CD4-positive, alpha-beta memory T cell (primary cell): ENCODE measurements at regions not wholly inside any gene's neighbourhood (a gene's known extent, or its start where the extent isn't known, plus 50 kb on each side); places are given as distances from the start of the nearest gene placed in this dataset.

Experiments
- CTCF ChIA-PET: fragments of 350-600 bp; sonication (Branson Sonifier 250); formaldehyde crosslinking; loops from one replicate; lab custom pipeline; 2021; ENCODE audit warnings: inconsistent platforms; ENCODE audit not compliant: partially characterized antibody; lab: Charles Lee
- POLR2A ChIA-PET: fragments of 350-600 bp; sonication (Branson Sonifier 250); formaldehyde crosslinking; loops from one replicate; lab custom pipeline; 2021; ENCODE audit not compliant: partially characterized antibody; lab: Charles Lee
- DNase-seq, 5 donors: peaks; one replicate each; pipeline versions ENCODE4 v3.0.0 to v3.0.0-alpha.2; 2020 to 2022; ENCODE audit warnings: mixed read lengths in 1 of 5
- H3K27ac ChIP-seq: one replicate; pipeline ENCODE4 v1.7.0; 2013; ENCODE audit warnings: low read depth, low read length
- H3K27me3 ChIP-seq: 2 replicates; pipeline ENCODE4 v1.7.0; 2013; ENCODE audit warnings: mild to moderate bottlenecking, low read length, moderate library complexity; ENCODE audit not compliant: insufficient read depth
- H3K36me3 ChIP-seq: 2 replicates; pipeline ENCODE4 v1.7.0; 2013; ENCODE audit warnings: mild to moderate bottlenecking, low read length, moderate library complexity; ENCODE audit not compliant: insufficient read depth
- H3K4me1 ChIP-seq: 2 replicates; pipeline ENCODE4 v1.7.0; 2013; ENCODE audit warnings: mild to moderate bottlenecking, low read length, moderate library complexity; ENCODE audit not compliant: insufficient read depth
- H3K4me3 ChIP-seq, 2 donors: one replicate each; pipeline ENCODE4 v1.7.0; 2013; ENCODE audit warnings: low read length in 2 of 2, mild to moderate bottlenecking in 1 of 2
- H3K9me3 ChIP-seq, 2 donors: one replicate each; pipeline ENCODE4 v1.7.0; 2013; ENCODE audit warnings: low read length in 2 of 2, control low read depth in 1 of 2; ENCODE audit not compliant: control insufficient read depth in 1 of 2
- H3K27ac Mint-ChIP-seq, 7 donors: one replicate each; pipeline ENCODE4 v1.8.0; 2020 to 2021; ENCODE audit warnings: mixed read lengths in 7 of 7, mild to moderate bottlenecking in 6 of 7, inconsistent platforms in 3 of 7, moderate library complexity in 3 of 7
- H3K27me3 Mint-ChIP-seq, 2 donors: one replicate each; pipeline ENCODE4 v1.8.0; 2020 to 2021; ENCODE audit warnings: mixed read lengths in 2 of 2
- H3K36me3 Mint-ChIP-seq, 2 donors: one replicate each; pipeline ENCODE4 v1.8.0; 2020 to 2021; ENCODE audit warnings: mixed read lengths in 2 of 2, inconsistent platforms in 1 of 2, mild to moderate bottlenecking in 1 of 2
- H3K4me1 Mint-ChIP-seq, 4 donors: one replicate each; pipeline ENCODE4 v1.8.0; 2020 to 2021; ENCODE audit warnings: mixed read lengths in 4 of 4, mild to moderate bottlenecking in 1 of 4
- H3K4me3 Mint-ChIP-seq, 8 donors: one replicate each; pipeline ENCODE4 v1.8.0; 2020 to 2021; ENCODE audit warnings: mixed read lengths in 8 of 8, mild to moderate bottlenecking in 7 of 8, moderate library complexity in 6 of 8, inconsistent platforms in 3 of 8
- H3K9me3 Mint-ChIP-seq, 8 donors: one replicate each; pipeline ENCODE4 v1.8.0; 2020 to 2021; ENCODE audit warnings: mixed read lengths in 8 of 8, mild to moderate bottlenecking in 5 of 8, inconsistent platforms in 3 of 8, moderate library complexity in 1 of 8
- intact Hi-C: fragments of 100-400 bp; cut with micrococcal nuclease; formaldehyde crosslinking; loops from one replicate; pipeline ENCODE4 v1.15.1; 2023

DNA sequence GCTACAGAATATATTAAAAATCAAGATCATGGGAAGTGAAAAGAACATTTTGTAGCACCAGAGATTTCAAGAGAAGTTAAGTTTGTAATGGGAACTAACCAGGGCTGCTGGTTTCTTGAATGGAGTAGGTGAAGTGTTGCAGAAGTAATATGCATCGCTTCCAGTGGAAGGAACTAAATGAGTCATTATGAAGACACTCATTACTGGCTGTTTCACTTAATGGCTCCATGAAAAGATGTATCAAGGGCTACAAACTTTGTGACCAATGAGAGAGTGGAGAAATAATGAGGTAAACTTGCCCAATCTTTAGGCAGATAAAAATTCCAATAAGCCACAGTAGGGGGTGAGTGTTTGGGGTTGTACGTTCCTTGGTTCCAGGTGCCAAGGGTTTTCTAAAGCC lies 380.4 kb upstream of the POU3F3 start:
- Histone ChIP-seq H3K27me3 (no peaks in the 10 kb centered on the region), H3K36me3 (no peaks in the 10 kb centered on the region), H3K9me3 (no peaks in the 10 kb centered on the region), H3K4me1 (no peaks in the 10 kb centered on the region), H3K27ac (no peak overlapping the region), H3K4me3 (no peak overlapping the region)
- no peaks in the 10 kb centered on the region for H3K36me3 Mint-ChIP-seq
- H3K9me3 Mint-ChIP-seq: peaks cover 0 to 4% (median under 1%) of the 10 kb centered on the region in 8 donors
- H3K4me3 Mint-ChIP-seq: no peak overlapping the region
- H3K4me1 Mint-ChIP-seq: no peaks in the 10 kb centered on the region
- H3K27ac Mint-ChIP-seq: no peak overlapping the region
- ChIA-PET CTCF (no interaction called here), POLR2A (no interaction called here)
- H3K27me3 Mint-ChIP-seq: no peaks in the 10 kb centered on the region
- intact Hi-C loops: no loop called here
- no peak for DNase-seq

DNA sequence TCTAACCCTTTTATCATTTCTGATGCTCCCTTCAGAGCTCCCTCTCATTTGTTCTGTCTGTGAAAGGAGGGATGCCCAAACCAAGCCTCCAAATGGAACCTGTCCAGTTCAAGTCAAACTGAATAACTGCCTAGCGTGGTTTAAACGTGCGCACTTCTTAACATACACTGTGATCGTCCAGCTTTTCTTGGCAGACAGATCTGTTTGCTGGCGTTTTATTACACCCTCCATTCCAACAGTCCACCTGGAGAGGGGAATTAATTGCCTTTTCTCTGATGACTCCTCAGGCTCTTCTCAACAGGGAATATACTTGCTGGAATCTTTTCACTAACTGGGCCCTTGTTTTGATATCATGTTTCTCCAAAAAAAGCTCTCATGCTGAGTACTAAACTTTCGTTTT lies 379.2 kb upstream of the POU3F3 start:
- ChIA-PET CTCF (no interaction called here), POLR2A (no interaction called here)
- H3K36me3 ChIP-seq: no peaks in the 10 kb centered on the region
- no peaks in the 10 kb centered on the region for H3K4me1 ChIP-seq
- H3K36me3 Mint-ChIP-seq: no peaks in the 10 kb centered on the region
- no peaks in the 10 kb centered on the region for H3K9me3 ChIP-seq
- H3K4me3 ChIP-seq: no peak overlapping the region
- peaks cover 0 to 4% (median under 1%) of the 10 kb centered on the region in 8 donors for H3K9me3 Mint-ChIP-seq
- H3K27me3 Mint-ChIP-seq: no peaks in the 10 kb centered on the region
- H3K27ac Mint-ChIP-seq: no peak overlapping the region
- no peaks in the 10 kb centered on the region for H3K27me3 ChIP-seq
- no peak overlapping the region for H3K27ac ChIP-seq
- H3K4me3 Mint-ChIP-seq: no peak overlapping the region
- H3K4me1 Mint-ChIP-seq: no peaks in the 10 kb centered on the region
- intact Hi-C loops: no loop called here
- DNase-seq: no peak

DNA sequence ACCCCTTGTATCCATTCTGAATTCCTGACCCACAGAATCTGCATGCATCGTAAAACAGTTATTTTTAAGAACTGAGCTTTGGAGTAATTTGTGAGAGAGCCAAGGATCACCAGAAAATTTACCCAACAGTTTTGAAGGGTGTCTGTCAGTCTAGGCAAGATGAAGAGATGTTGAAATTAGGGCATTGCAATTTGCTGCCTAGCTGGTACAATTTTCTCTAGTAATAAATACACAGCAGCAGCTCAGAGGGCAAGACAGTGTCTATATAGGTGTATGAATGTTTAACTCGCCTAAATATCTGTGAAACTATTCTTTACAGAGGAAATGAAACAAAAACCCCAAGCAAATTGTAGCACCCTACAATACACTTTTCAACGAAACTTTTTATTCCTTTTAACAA lies 377.8 kb upstream of the POU3F3 start:
- Histone ChIP-seq H3K36me3 (no peaks in the 10 kb centered on the region), H3K27me3 (no peaks in the 10 kb centered on the region), H3K9me3 (no peaks in the 10 kb centered on the region), H3K4me1 (no peaks in the 10 kb centered on the region), H3K4me3 (no peak overlapping the region), H3K27ac (no peak overlapping the region)
- Mint-ChIP-seq H3K27me3 (no peaks in the 10 kb centered on the region), H3K9me3 (peaks cover 0 to 4% (median under 1%) of the 10 kb centered on the region in 8 donors), H3K27ac (no peak overlapping the region), H3K4me1 (no peaks in the 10 kb centered on the region), H3K36me3 (no peaks in the 10 kb centered on the region), H3K4me3 (no peak overlapping the region)
- ChIA-PET POLR2A (no interaction called here), CTCF (no interaction called here)
- intact Hi-C loops: no loop called here
- DNase-seq: no peak

DNA sequence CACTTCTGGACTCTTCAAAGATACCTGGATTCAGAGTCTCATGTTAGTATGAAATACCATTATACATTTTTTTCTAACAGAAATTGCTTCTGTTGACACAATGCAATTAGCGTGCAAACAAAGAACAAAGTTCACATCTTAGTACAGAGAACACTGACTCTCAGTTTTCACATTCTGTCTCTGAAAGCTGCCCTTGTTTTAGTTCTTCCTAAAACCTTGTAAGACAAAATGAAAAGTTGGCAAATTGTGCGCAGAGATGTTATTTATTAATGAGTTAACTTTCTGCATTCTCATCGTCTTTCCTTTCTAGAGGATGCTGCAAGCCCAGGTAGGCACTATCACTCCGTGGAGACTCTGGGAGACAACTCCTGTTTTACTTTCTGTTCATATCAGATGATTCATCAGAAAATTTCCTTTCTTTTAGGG lies 377.3 kb upstream of the POU3F3 start:
- H3K27ac Mint-ChIP-seq: no peak overlapping the region
- Histone ChIP-seq H3K4me1 (no peaks in the 10 kb centered on the region), H3K4me3 (no peak overlapping the region), H3K27me3 (no peaks in the 10 kb centered on the region), H3K36me3 (no peaks in the 10 kb centered on the region), H3K9me3 (no peaks in the 10 kb centered on the region), H3K27ac (no peak overlapping the region)
- H3K27me3 Mint-ChIP-seq: no peaks in the 10 kb centered on the region
- H3K4me3 Mint-ChIP-seq: no peak overlapping the region
- H3K4me1 Mint-ChIP-seq: no peaks in the 10 kb centered on the region
- intact Hi-C loops: no loop called here
- H3K36me3 Mint-ChIP-seq: no peaks in the 10 kb centered on the region
- ChIA-PET POLR2A (no interaction called here), CTCF (interaction anchor here (0.6 kb wide), 1 partner anchor 24 kb away, joined by 3 read pairs; no protein-coding TSS in a partner anchor)
- DNase-seq: no peak
- H3K9me3 Mint-ChIP-seq: peaks cover 0 to 4% (median under 1%) of the 10 kb centered on the region in 8 donors

DNA sequence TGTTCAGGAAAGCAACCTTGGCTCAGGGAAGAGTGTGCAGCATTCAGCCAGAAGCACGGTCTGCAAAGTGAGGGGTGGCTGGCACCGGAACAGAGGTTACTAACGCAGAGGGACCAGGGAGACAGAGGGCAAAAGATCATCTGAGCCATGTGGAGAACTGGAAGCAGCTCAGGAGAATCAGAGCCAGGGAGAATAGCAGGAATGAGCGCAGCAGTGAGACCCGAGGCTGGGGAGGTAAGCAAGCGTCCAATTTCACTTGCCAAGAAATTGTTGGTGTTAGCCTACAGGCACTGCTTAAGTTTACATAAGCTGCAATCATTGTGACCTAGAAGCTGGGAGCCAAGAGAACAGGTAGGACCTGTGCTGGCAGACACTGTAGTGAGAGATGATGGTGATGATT lies 372.6 kb upstream of the POU3F3 start:
- Histone ChIP-seq H3K4me3 (no peak overlapping the region), H3K36me3 (no peaks in the 10 kb centered on the region), H3K27me3 (no peaks in the 10 kb centered on the region), H3K27ac (no peak overlapping the region), H3K9me3 (no peaks in the 10 kb centered on the region), H3K4me1 (no peaks in the 10 kb centered on the region)
- intact Hi-C loops: no loop called here
- Mint-ChIP-seq H3K9me3 (peaks cover 0 to 7% (median 3%) of the 10 kb centered on the region in 8 donors), H3K27ac (no peak overlapping the region), H3K27me3 (peaks cover 0 to 1% of the 10 kb centered on the region in 2 donors), H3K36me3 (no peaks in the 10 kb centered on the region), H3K4me3 (no peak overlapping the region), H3K4me1 (no peaks in the 10 kb centered on the region)
- POLR2A ChIA-PET: no interaction called here
- DNase-seq: no peak
- CTCF ChIA-PET: no interaction called here

DNA sequence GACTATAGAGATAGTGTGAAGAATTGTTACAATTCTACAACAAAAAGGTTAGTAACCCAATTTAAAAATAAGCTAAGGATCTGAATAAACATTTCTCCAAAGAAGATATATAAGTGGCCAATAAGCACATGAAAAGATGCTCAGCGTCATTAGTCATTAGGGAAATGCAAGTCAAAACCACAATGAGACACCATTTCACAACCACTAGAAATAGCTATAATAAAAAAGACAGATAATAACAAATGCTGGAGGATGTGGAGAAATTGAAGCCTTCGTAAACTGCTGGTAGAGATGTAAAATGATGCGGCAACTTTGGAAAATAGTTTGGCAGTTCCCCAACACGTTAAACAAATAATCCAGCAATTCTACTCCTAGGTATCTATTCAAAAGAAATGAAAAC lies 366.5 kb upstream of the POU3F3 start:
- Histone ChIP-seq H3K36me3 (no peaks in the 10 kb centered on the region), H3K9me3 (no peaks in the 10 kb centered on the region), H3K27me3 (no peaks in the 10 kb centered on the region), H3K27ac (no peak overlapping the region), H3K4me3 (no peak overlapping the region), H3K4me1 (no peaks in the 10 kb centered on the region)
- Mint-ChIP-seq H3K27ac (no peak overlapping the region), H3K4me3 (no peak overlapping the region), H3K4me1 (no peaks in the 10 kb centered on the region), H3K9me3 (peaks cover 0 to 9% (median 0%) of the 10 kb centered on the region in 8 donors), H3K27me3 (peaks cover 0 to 3% of the 10 kb centered on the region in 2 donors), H3K36me3 (no peaks in the 10 kb centered on the region)
- ChIA-PET POLR2A (no interaction called here), CTCF (no interaction called here)
- no peak for DNase-seq
- intact Hi-C loops: no loop called here

DNA sequence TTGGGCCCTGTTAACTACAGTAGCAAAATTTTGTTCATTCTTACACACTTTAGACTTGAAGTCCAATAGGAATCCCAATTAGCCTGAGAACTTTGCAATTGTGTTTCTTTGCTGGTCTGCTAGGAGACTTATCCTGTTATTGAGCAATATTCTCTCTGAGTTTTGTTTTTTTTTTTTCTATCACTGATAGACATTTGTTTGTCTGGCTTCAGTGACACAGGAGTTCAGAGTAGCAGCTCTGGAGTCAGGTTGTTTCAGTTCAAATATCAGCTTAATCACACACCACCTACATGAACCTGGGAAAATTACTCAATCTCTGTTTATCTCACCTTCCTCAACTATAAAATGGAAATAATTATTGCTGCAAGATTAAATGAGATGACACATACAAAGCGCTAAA lies 360.2 kb upstream of the POU3F3 start:
- intact Hi-C loops: no loop called here
- H3K4me3 Mint-ChIP-seq: no peak overlapping the region
- Histone ChIP-seq H3K9me3 (no peaks in the 10 kb centered on the region), H3K27ac (no peak overlapping the region), H3K4me3 (no peak overlapping the region), H3K4me1 (no peaks in the 10 kb centered on the region), H3K27me3 (no peaks in the 10 kb centered on the region), H3K36me3 (no peaks in the 10 kb centered on the region)
- CTCF ChIA-PET: no interaction called here
- no peak for DNase-seq
- H3K36me3 Mint-ChIP-seq: no peaks in the 10 kb centered on the region
- POLR2A ChIA-PET: no interaction called here
- peaks cover 0 to 7% (median 0%) of the 10 kb centered on the region in 8 donors for H3K9me3 Mint-ChIP-seq
- no peaks in the 10 kb centered on the region for H3K4me1 Mint-ChIP-seq
- no peaks in the 10 kb centered on the region for H3K27me3 Mint-ChIP-seq
- no peak overlapping the region for H3K27ac Mint-ChIP-seq

DNA sequence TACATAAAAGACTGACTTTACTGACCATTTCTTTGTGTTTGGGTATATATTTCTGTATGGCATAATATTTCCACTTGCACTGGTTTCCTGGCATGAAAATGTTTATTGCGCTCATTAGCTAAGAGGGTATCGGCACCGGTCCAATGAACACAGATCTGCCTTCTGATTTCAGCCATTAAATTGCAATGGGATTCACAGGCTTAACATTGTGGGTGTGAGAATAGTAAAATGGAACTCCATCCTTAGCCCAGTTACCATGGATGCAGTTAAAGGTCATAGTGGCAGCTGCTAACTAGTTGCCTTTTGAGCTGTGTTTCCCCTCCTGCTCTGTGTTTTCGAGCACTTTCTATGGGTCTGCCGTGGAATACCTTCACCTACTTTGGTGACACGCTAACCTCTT lies 352.6 kb upstream of the POU3F3 start:
- peaks cover 0 to 7% (median 0%) of the 10 kb centered on the region in 8 donors for H3K9me3 Mint-ChIP-seq
- no peaks in the 10 kb centered on the region for H3K36me3 Mint-ChIP-seq
- no peak overlapping the region for H3K27ac Mint-ChIP-seq
- ChIA-PET CTCF (no interaction called here), POLR2A (no interaction called here)
- intact Hi-C loops: no loop called here
- H3K27me3 ChIP-seq: no peaks in the 10 kb centered on the region
- H3K9me3 ChIP-seq: no peaks in the 10 kb centered on the region
- no peak for DNase-seq
- H3K27ac ChIP-seq: no peak overlapping the region
- no peak overlapping the region for H3K4me3 ChIP-seq
- no peak overlapping the region for H3K4me3 Mint-ChIP-seq
- H3K27me3 Mint-ChIP-seq: no peaks in the 10 kb centered on the region
- no peaks in the 10 kb centered on the region for H3K4me1 Mint-ChIP-seq
- no peaks in the 10 kb centered on the region for H3K36me3 ChIP-seq
- H3K4me1 ChIP-seq: no peaks in the 10 kb centered on the region
